Peyer's patch (tissue), 4 donors: ENCODE measurements at regions not wholly inside any gene's neighbourhood (a gene's known extent, or its start where the extent isn't known, plus 50 kb on each side); places are given as distances from the start of the nearest gene placed in this dataset.
"Not testable (repeated sequence)": the region's sequence is repeated elsewhere in the genome, so short reads cannot be mapped to it uniquely, and the experiment has no call there.

Experiments
- DNase-seq, 3 donors: peaks; one replicate each; pipeline ENCODE4 v3.0.0-alpha.2; 2017 to 2019
- H3K27ac ChIP-seq, 4 donors: fragments of 200-600 bp; sonication (generic); one replicate each; pipeline ENCODE4 v1.5.1; 2016 to 2019
- H3K27me3 ChIP-seq, 2 donors: fragments of 200-600 bp; sonication (generic); one replicate each; pipeline ENCODE4 v1.5.1; 2019
- H3K36me3 ChIP-seq, 3 donors: fragments of 200-600 bp; sonication (generic); one replicate each; pipeline ENCODE4 v1.5.1; 2016 to 2019
- H3K4me1 ChIP-seq, 4 donors: fragments of 200-600 bp; sonication (generic); one replicate each; pipeline ENCODE4 v1.5.1; 2016 to 2019
- H3K4me3 ChIP-seq, 4 donors: fragments of 200-600 bp; sonication (generic); 1 replicate in 3 of 4; 2 replicates in 1 of 4; pipeline ENCODE4 v1.5.1; 2016 to 2019; ENCODE audit warnings: mild to moderate bottlenecking in 1 of 4
- H3K9me3 ChIP-seq, 4 donors: fragments of 200-600 bp; sonication (generic); one replicate each; pipeline ENCODE4 v1.5.1; 2016 to 2019; ENCODE audit warnings: mild to moderate bottlenecking in 1 of 4
- CTCF ChIP-seq, 6 experiments: fragments of 450-650 bp in 4 of 6; fragments of 200-600 bp in 2 of 6; sonication (generic) in 1 of 6; IDR thresholded peaks; one replicate each; pipeline ENCODE4 v1.5.1; 2017 to 2019; ENCODE audit warnings: antibody characterized with exemption in 6 of 6, mild to moderate bottlenecking in 3 of 6, moderate library complexity in 1 of 6
- POLR2A ChIP-seq, 2 donors: fragments of 450-650 bp; IDR thresholded peaks; one replicate each; pipeline ENCODE4 v1.5.1; 2017; ENCODE audit warnings: antibody characterized with exemption in 2 of 2, mild to moderate bottlenecking in 2 of 2, moderate library complexity in 2 of 2

GRCh38 chrX:77003956-77004355 lies 443.2 kb upstream of the FGF16 start:
- H3K4me1 ChIP-seq = no peaks in the 10 kb centered on the region
- no peaks in the 10 kb centered on the region for H3K9me3 ChIP-seq
- H3K36me3 ChIP-seq = no peaks in the 10 kb centered on the region
- DNase-seq = no peak
- no peak overlapping the region for H3K27ac ChIP-seq
- H3K4me3 ChIP-seq = no peak overlapping the region
- TF ChIP-seq CTCF (IDR thresholded peaks at IDR 0.05) (no peak), POLR2A (IDR thresholded peaks at IDR 0.05) (no peak)
- no peaks in the 10 kb centered on the region for H3K27me3 ChIP-seq

GRCh38 chrX:77009691-77010090 lies 437.5 kb upstream of the FGF16 start:
- Histone ChIP-seq H3K4me1 (no peaks in the 10 kb centered on the region), H3K36me3 (no peaks in the 10 kb centered on the region), H3K4me3 (no peak overlapping the region), H3K9me3 (no peaks in the 10 kb centered on the region), H3K27me3 (no peaks in the 10 kb centered on the region), H3K27ac (no peak overlapping the region)
- no peak for DNase-seq
- TF ChIP-seq CTCF (IDR thresholded peaks at IDR 0.05) = no peak
- no peak for TF ChIP-seq POLR2A (IDR thresholded peaks at IDR 0.05)

- Histone ChIP-seq H3K27ac (no peak overlapping the region), H3K9me3 (no peaks in the 10 kb centered on the region), H3K36me3 (no peaks in the 10 kb centered on the region), H3K4me1 (no peaks in the 10 kb centered on the region), H3K27me3 (no peaks in the 10 kb centered on the region), H3K4me3 (no peak overlapping the region)
- no peak for DNase-seq
- TF ChIP-seq POLR2A (IDR thresholded peaks at IDR 0.05) (no peak), CTCF (IDR thresholded peaks at IDR 0.05) (no peak)
Observed at GRCh38 chrX:77014377-77015372, 432.5 kb upstream of the FGF16 start.

- TF ChIP-seq CTCF (IDR thresholded peaks at IDR 0.05) (no peak), POLR2A (IDR thresholded peaks at IDR 0.05) (no peak)
- H3K36me3 ChIP-seq = no peaks in the 10 kb centered on the region
- H3K9me3 ChIP-seq = no peaks in the 10 kb centered on the region
- H3K27me3 ChIP-seq = no peaks in the 10 kb centered on the region
- H3K27ac ChIP-seq = no peak overlapping the region
- H3K4me1 ChIP-seq = no peaks in the 10 kb centered on the region
- DNase-seq = no peak
- no peak overlapping the region for H3K4me3 ChIP-seq
Observed at GRCh38 chrX:77017093-77017492, 430.1 kb upstream of the FGF16 start.

GRCh38 chrX:77046180-77046810 lies 400.9 kb upstream of the FGF16 start:
- H3K36me3 ChIP-seq, H3K4me1 ChIP-seq, H3K27ac ChIP-seq, H3K9me3 ChIP-seq, H3K27me3 ChIP-seq: not testable (repeated sequence)
- DNase-seq = peak in 2 of 3 donors; percentile 29 to 45
- peak overlapping the region in 2 of 4 donors; percentile 34 to 35 for H3K4me3 ChIP-seq

- Histone ChIP-seq H3K4me3 (no peak overlapping the region), H3K27me3 (no peaks in the 10 kb centered on the region), H3K27ac (no peak overlapping the region), H3K4me1 (no peaks in the 10 kb centered on the region), H3K9me3 (no peaks in the 10 kb centered on the region), H3K36me3 (no peaks in the 10 kb centered on the region)
- no peak for TF ChIP-seq POLR2A (IDR thresholded peaks at IDR 0.05)
- no peak for TF ChIP-seq CTCF (IDR thresholded peaks at IDR 0.05)
- no peak for DNase-seq
Observed at GRCh38 chrX:77060572-77060971, 386.6 kb upstream of the FGF16 start.
